HepG2 (cell line): ENCODE measurements at regions not wholly inside any gene's neighbourhood (a gene's known extent, or its start where the extent isn't known, plus 50 kb on each side); places are given as distances from the start of the nearest gene placed in this dataset.

Experiments
- ARID2 ChIP-seq: sonication (generic); formaldehyde crosslinking; IDR thresholded peaks from 2 replicates; pipeline ENCODE4 v1.8.1; 2022; ENCODE audit warnings: mild to moderate bottlenecking, missing genetic modification reagents, borderline replicate concordance
- EP300 ChIP-seq, 3 experiments: sonication (generic) in 1 of 3; formaldehyde crosslinking in 1 of 3; IDR thresholded peaks; 2 replicates each; pipeline versions ENCODE4 v1.5.1 to v1.6.1; 2011 to 2020; ENCODE audit warnings: low read depth in 2 of 3, low read length in 2 of 3, borderline replicate concordance in 1 of 3, improper control_type of control experiment in 1 of 3, mild to moderate bottlenecking in 1 of 3, missing genetic modification reagents in 1 of 3, moderate library complexity in 1 of 3
- FOXM1 ChIP-seq: sonication (generic); formaldehyde crosslinking; IDR thresholded peaks from 2 replicates; pipeline ENCODE4 v1.5.0; 2020; ENCODE audit warnings: missing genetic modification reagents
- HDAC6 ChIP-seq: fragments of 200-600 bp; sonication (generic); IDR thresholded peaks from 2 replicates; pipeline ENCODE4 v1.7.0; 2017; ENCODE audit warnings: mild to moderate bottlenecking, antibody characterized with exemption, low read length, low read depth
- ISL2 ChIP-seq: sonication (generic); formaldehyde crosslinking; IDR thresholded peaks from 2 replicates; pipeline ENCODE4 v1.5.0; 2020; ENCODE audit warnings: missing genetic modification reagents
- JUNB ChIP-seq: sonication (generic); formaldehyde crosslinking; IDR thresholded peaks from 2 replicates; pipeline ENCODE4 v1.8.0; 2022; ENCODE audit warnings: missing genetic modification reagents, mild to moderate bottlenecking, borderline replicate concordance
- NFIC ChIP-seq: IDR thresholded peaks from 2 replicates; pipeline ENCODE4 v1.6.1; 2012; ENCODE audit warnings: mild to moderate bottlenecking, low read length, inconsistent platforms
- SALL2 ChIP-seq: sonication (generic); formaldehyde crosslinking; IDR thresholded peaks from 2 replicates; pipeline ENCODE4 v1.8.1; 2023; ENCODE audit warnings: mild to moderate bottlenecking, missing genetic modification reagents, inconsistent platforms
- TCF7 ChIP-seq: sonication (generic); IDR thresholded peaks from 2 replicates; pipeline ENCODE4 v1.6.1; 2016; ENCODE audit warnings: antibody characterized with exemption, low read depth
- ZNF747 ChIP-seq: sonication (generic); formaldehyde crosslinking; IDR thresholded peaks from 2 replicates; pipeline ENCODE4 v1.8.1; 2023; ENCODE audit warnings: missing genetic modification reagents, mild to moderate bottlenecking, borderline replicate concordance
- ZNF816 ChIP-seq: sonication (generic); formaldehyde crosslinking; IDR thresholded peaks from 2 replicates; pipeline ENCODE4 v1.8.0; 2022; ENCODE audit warnings: missing genetic modification reagents, mild to moderate bottlenecking, borderline replicate concordance
- TF ChIP-seq, protein P1 (sequence below): sonication (generic); formaldehyde crosslinking; IDR thresholded peaks from 2 replicates; pipeline ENCODE4 v1.5.0; 2020; ENCODE audit warnings: mild to moderate bottlenecking, missing genetic modification reagents, moderate library complexity
- TF ChIP-seq, protein P2 (sequence below): sonication (generic); formaldehyde crosslinking; conservative IDR thresholded peaks from 2 replicates; pipeline ENCODE4 v1.5.0; 2020; ENCODE audit warnings: missing genetic modification reagents

DNA sequence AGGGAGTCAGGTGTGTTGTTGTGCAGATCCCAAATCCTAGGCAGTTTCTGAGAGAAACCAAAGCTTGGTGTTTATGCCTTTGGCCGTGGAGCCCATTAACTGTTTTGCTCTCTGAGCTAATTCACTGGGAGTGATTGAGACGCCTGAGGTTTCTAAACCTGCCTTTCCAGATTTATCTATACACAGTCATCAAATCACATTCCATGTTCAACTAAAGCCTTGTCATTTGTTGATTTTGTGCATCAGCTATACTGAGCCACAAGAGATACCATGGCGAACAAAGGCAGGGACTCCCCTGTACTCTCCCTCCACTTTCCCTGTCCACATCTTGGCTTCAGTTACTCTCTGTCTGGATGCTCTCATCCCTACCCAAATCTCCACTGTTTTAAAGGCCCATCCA, 229.7 kb upstream of the PMEPA1 start:
- no peak for TF ChIP-seq TCF7
- no peak for TF ChIP-seq ISL2 (CRISPR knock-in tag)
- TF ChIP-seq, protein P1, sequence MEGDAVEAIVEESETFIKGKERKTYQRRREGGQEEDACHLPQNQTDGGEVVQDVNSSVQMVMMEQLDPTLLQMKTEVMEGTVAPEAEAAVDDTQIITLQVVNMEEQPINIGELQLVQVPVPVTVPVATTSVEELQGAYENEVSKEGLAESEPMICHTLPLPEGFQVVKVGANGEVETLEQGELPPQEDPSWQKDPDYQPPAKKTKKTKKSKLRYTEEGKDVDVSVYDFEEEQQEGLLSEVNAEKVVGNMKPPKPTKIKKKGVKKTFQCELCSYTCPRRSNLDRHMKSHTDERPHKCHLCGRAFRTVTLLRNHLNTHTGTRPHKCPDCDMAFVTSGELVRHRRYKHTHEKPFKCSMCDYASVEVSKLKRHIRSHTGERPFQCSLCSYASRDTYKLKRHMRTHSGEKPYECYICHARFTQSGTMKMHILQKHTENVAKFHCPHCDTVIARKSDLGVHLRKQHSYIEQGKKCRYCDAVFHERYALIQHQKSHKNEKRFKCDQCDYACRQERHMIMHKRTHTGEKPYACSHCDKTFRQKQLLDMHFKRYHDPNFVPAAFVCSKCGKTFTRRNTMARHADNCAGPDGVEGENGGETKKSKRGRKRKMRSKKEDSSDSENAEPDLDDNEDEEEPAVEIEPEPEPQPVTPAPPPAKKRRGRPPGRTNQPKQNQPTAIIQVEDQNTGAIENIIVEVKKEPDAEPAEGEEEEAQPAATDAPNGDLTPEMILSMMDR (CRISPR knock-in tag) = no peak
- TF ChIP-seq JUNB (CRISPR knock-in tag) = no peak
- no peak for TF ChIP-seq ARID2 (CRISPR knock-in tag)
- TF ChIP-seq FOXM1 (CRISPR knock-in tag) = no peak
- no peak for TF ChIP-seq SALL2 (CRISPR knock-in tag)
- no peak for TF ChIP-seq NFIC
- no peak for TF ChIP-seq ZNF747
- no peak for TF ChIP-seq EP300 (IDR thresholded peaks at IDR 0.05; ENCODE audit: low read depth in 2 of 2, low read length in 2 of 2)
- no peak for TF ChIP-seq EP300 (CRISPR knock-in tag; IDR thresholded peaks at IDR 0.05; ENCODE audit: borderline replicate concordance)
- TF ChIP-seq ZNF816 (CRISPR knock-in tag) = no peak
- TF ChIP-seq, protein P2, sequence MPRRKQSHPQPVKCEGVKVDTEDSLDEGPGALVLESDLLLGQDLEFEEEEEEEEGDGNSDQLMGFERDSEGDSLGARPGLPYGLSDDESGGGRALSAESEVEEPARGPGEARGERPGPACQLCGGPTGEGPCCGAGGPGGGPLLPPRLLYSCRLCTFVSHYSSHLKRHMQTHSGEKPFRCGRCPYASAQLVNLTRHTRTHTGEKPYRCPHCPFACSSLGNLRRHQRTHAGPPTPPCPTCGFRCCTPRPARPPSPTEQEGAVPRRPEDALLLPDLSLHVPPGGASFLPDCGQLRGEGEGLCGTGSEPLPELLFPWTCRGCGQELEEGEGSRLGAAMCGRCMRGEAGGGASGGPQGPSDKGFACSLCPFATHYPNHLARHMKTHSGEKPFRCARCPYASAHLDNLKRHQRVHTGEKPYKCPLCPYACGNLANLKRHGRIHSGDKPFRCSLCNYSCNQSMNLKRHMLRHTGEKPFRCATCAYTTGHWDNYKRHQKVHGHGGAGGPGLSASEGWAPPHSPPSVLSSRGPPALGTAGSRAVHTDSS (CRISPR knock-in tag) = no peak
- TF ChIP-seq HDAC6 = no peak
